HEK293 (cell line): ENCODE measurements at regions not wholly inside any gene's neighbourhood (a gene's known extent, or its start where the extent isn't known, plus 50 kb on each side); places are given as distances from the start of the nearest gene placed in this dataset.
A peak's percentile ranks its signal among the peaks of the same experiment; 100 is the strongest.

ENCODE experiments used
- CTCF ChIA-PET: fragments of 350-600 bp; formaldehyde crosslinking; extraction: SDS; loops from one replicate; lab custom pipeline; 2021; ENCODE audit warnings: antibody characterized with exemption; lab: Yijun Ruan, JAX
- POLR2A ChIA-PET: fragments of 300-600 bp; formaldehyde crosslinking; extraction: SDS; loops from one replicate; lab custom pipeline; 2020; ENCODE audit warnings: antibody characterized with exemption, inconsistent platforms; lab: Yijun Ruan, JAX
- H3K27ac ChIP-seq: fragments of 200-500 bp; sonication (Bioruptor generic); 2 replicates; pipeline ENCODE4 v1.5.1; 2014; ENCODE audit warnings: low read depth, low read length, control low read depth, inconsistent platforms; ENCODE audit errors: extremely low read depth
- H3K36me3 ChIP-seq, 2 experiments: fragments of 200-500 bp in 1 of 2; sonication (Bioruptor generic) in 1 of 2; 1 replicate in 1 of 2; 2 replicates in 1 of 2; pipeline ENCODE4 v1.5.1; 2014 to 2017; ENCODE audit warnings: inconsistent platforms in 2 of 2, low read length in 2 of 2; ENCODE audit not compliant: control insufficient read depth in 2 of 2, insufficient read depth in 1 of 2
- H3K4me1 ChIP-seq: fragments of 200-500 bp; sonication (Bioruptor generic); 2 replicates; pipeline ENCODE4 v1.5.1; 2014; ENCODE audit warnings: mild to moderate bottlenecking, low read length, inconsistent platforms; ENCODE audit not compliant: control insufficient read depth, insufficient read depth
- H3K4me3 ChIP-seq: 2 replicates; pipeline ENCODE4 v1.5.1; 2011; ENCODE audit warnings: low read depth, mild to moderate bottlenecking, control low read depth, low read length, moderate library complexity
- H3K9me3 ChIP-seq: fragments of 200-500 bp; sonication (Bioruptor generic); 2 replicates; pipeline ENCODE4 v1.5.1; 2014; ENCODE audit warnings: low read depth, low read length, inconsistent platforms; ENCODE audit not compliant: control insufficient read depth, insufficient read depth
- FEZF1 ChIP-seq: fragments of 450-650 bp; formaldehyde crosslinking; IDR thresholded peaks from 2 replicates; pipeline ENCODE4 v1.5.1; 2016; ENCODE audit warnings: missing biosample characterization, missing genetic modification characterization
- GLIS1 ChIP-seq: fragments of 450-650 bp; formaldehyde crosslinking; IDR thresholded peaks from 2 replicates; pipeline ENCODE4 v1.5.1; 2016; ENCODE audit warnings: missing biosample characterization, missing genetic modification characterization
- HIC1 ChIP-seq: fragments of 450-650 bp; formaldehyde crosslinking; IDR thresholded peaks from 2 replicates; pipeline ENCODE4 v1.5.1; 2016; ENCODE audit warnings: missing biosample characterization, missing genetic modification characterization
- HOXD13 ChIP-seq: sonication (generic); formaldehyde crosslinking; IDR thresholded peaks from 2 replicates; pipeline ENCODE4 v1.8.0; 2022; ENCODE audit warnings: missing genetic modification reagents, borderline replicate concordance
- IKZF3 ChIP-seq: fragments of 450-650 bp; IDR thresholded peaks from 2 replicates; pipeline ENCODE4 v1.5.0; 2018; ENCODE audit warnings: missing biosample characterization, mild to moderate bottlenecking, missing genetic modification characterization, moderate library complexity
- PRDM6 ChIP-seq: fragments of 450-650 bp; formaldehyde crosslinking; IDR thresholded peaks from 2 replicates; pipeline ENCODE4 v1.5.1; 2017; ENCODE audit warnings: missing biosample characterization, missing genetic modification characterization
- RBAK ChIP-seq: fragments of 450-650 bp; formaldehyde crosslinking; IDR thresholded peaks from 2 replicates; pipeline ENCODE4 v1.5.1; 2016; ENCODE audit warnings: missing biosample characterization, missing genetic modification characterization
- SP7 ChIP-seq: fragments of 450-650 bp; formaldehyde crosslinking; IDR thresholded peaks from 2 replicates; pipeline ENCODE4 v1.5.1; 2016; ENCODE audit warnings: missing biosample characterization, missing genetic modification characterization
- TRIM28 ChIP-seq: IDR thresholded peaks from 2 replicates; pipeline ENCODE4 v1.6.1; 2011; ENCODE audit warnings: low read length, control low read depth, borderline replicate concordance
- ZBTB21 ChIP-seq: fragments of 450-650 bp; formaldehyde crosslinking; IDR thresholded peaks from 2 replicates; pipeline ENCODE4 v1.5.1; 2017; ENCODE audit warnings: missing biosample characterization, missing genetic modification characterization
- ZBTB8A ChIP-seq: fragments of 450-650 bp; formaldehyde crosslinking; IDR thresholded peaks from 2 replicates; pipeline ENCODE4 v1.5.1; 2016; ENCODE audit warnings: missing biosample characterization, missing genetic modification characterization
- ZFP37 ChIP-seq: fragments of 450-650 bp; formaldehyde crosslinking; IDR thresholded peaks from 2 replicates; pipeline ENCODE4 v1.5.1; 2016; ENCODE audit warnings: missing biosample characterization, missing genetic modification characterization
- ZFP69B ChIP-seq: fragments of 450-650 bp; formaldehyde crosslinking; IDR thresholded peaks from 2 replicates; pipeline ENCODE4 v1.5.1; 2016; ENCODE audit warnings: missing biosample characterization, missing genetic modification characterization
- ZIC2 ChIP-seq: fragments of 450-650 bp; formaldehyde crosslinking; IDR thresholded peaks from 2 replicates; pipeline ENCODE4 v1.5.1; 2016; ENCODE audit warnings: missing biosample characterization, missing genetic modification characterization
- ZNF112 ChIP-seq: fragments of 450-650 bp; formaldehyde crosslinking; IDR thresholded peaks from 2 replicates; pipeline ENCODE4 v1.5.0; 2017; ENCODE audit warnings: missing biosample characterization, missing genetic modification characterization
- ZNF133 ChIP-seq: fragments of 450-650 bp; formaldehyde crosslinking; IDR thresholded peaks from 2 replicates; pipeline ENCODE4 v1.5.1; 2016; ENCODE audit warnings: missing biosample characterization, missing genetic modification characterization
- ZNF140 ChIP-seq: fragments of 450-650 bp; formaldehyde crosslinking; IDR thresholded peaks from 2 replicates; pipeline ENCODE4 v1.5.1; 2016; ENCODE audit warnings: missing biosample characterization, missing genetic modification characterization
- ZNF266 ChIP-seq: fragments of 450-650 bp; formaldehyde crosslinking; IDR thresholded peaks from 2 replicates; pipeline ENCODE4 v1.5.1; 2016; ENCODE audit warnings: missing biosample characterization, missing genetic modification characterization, low read depth
- ZNF280D ChIP-seq: fragments of 450-650 bp; formaldehyde crosslinking; IDR thresholded peaks from 2 replicates; pipeline ENCODE4 v1.5.1; 2016; ENCODE audit warnings: missing biosample characterization, missing genetic modification characterization
- ZNF292 ChIP-seq: fragments of 450-650 bp; formaldehyde crosslinking; IDR thresholded peaks from 2 replicates; pipeline ENCODE4 v1.5.1; 2016; ENCODE audit warnings: low read depth, missing biosample characterization, missing genetic modification characterization, borderline replicate concordance
- ZNF335 ChIP-seq: fragments of 450-650 bp; formaldehyde crosslinking; conservative IDR thresholded peaks from 2 replicates; pipeline ENCODE4 v1.5.1; 2016; ENCODE audit warnings: missing biosample characterization, missing genetic modification characterization
- ZNF416 ChIP-seq: fragments of 450-650 bp; formaldehyde crosslinking; IDR thresholded peaks from 2 replicates; pipeline ENCODE4 v1.5.1; 2016; ENCODE audit warnings: missing biosample characterization, missing genetic modification characterization
- ZNF521 ChIP-seq: fragments of 450-650 bp; formaldehyde crosslinking; IDR thresholded peaks from 2 replicates; pipeline ENCODE4 v1.5.1; 2017; ENCODE audit warnings: missing biosample characterization, mild to moderate bottlenecking, missing genetic modification characterization
- ZNF560 ChIP-seq: fragments of 450-650 bp; formaldehyde crosslinking; IDR thresholded peaks from 2 replicates; pipeline ENCODE4 v1.5.1; 2017; ENCODE audit warnings: missing biosample characterization, missing genetic modification characterization, borderline replicate concordance
- ZNF629 ChIP-seq: fragments of 450-650 bp; formaldehyde crosslinking; IDR thresholded peaks from 2 replicates; pipeline ENCODE4 v1.5.1; 2017; ENCODE audit warnings: missing biosample characterization, missing genetic modification characterization
- ZNF639 ChIP-seq: fragments of 450-650 bp; formaldehyde crosslinking; IDR thresholded peaks from 2 replicates; pipeline ENCODE4 v1.5.1; 2016; ENCODE audit warnings: missing biosample characterization, missing genetic modification characterization
- ZNF76 ChIP-seq: fragments of 450-650 bp; formaldehyde crosslinking; IDR thresholded peaks from 2 replicates; pipeline ENCODE4; 2016; ENCODE audit warnings: low read depth, missing biosample characterization, missing genetic modification characterization, borderline replicate concordance
- ZNF843 ChIP-seq: fragments of 450-650 bp; formaldehyde crosslinking; IDR thresholded peaks from 2 replicates; pipeline ENCODE4 v1.5.1; 2016; ENCODE audit warnings: missing biosample characterization, missing genetic modification characterization

- Histone ChIP-seq H3K9me3 (no peaks in the 10 kb centered on the region), H3K27ac (no peak overlapping the region), H3K4me1 (peaks cover 6% of the 10 kb centered on the region; the same call in 1 of the 2 replicates), H3K4me3 (no peak overlapping the region), H3K36me3 (no peaks in the 10 kb centered on the region)
- CTCF ChIA-PET: no interaction called here
- POLR2A ChIA-PET: no interaction called here
- TF ChIP-seq ZNF521 (tag by site-specific recombination): no peak
- 0 out of 2 replicates have a peak, but pooled peaks have one; percentile 14 for TF ChIP-seq ZBTB8A (tag by site-specific recombination)
- TF ChIP-seq FEZF1: 0 out of 2 replicates have a peak, but pooled peaks have one; percentile 37
- 0 out of 2 replicates have a peak, but pooled peaks have one; percentile 15 for TF ChIP-seq ZNF639 (tag by site-specific recombination)
- peak; percentile 81 for TF ChIP-seq GLIS1 (tag by site-specific recombination)
- TF ChIP-seq ZNF76 (tag by site-specific recombination): no peak
- peak; percentile 34; the same call in 1 of the 2 replicates for TF ChIP-seq HOXD13 (CRISPR knock-in tag)
- no peak for TF ChIP-seq TRIM28
- TF ChIP-seq ZIC2: peak; percentile 56
- no peak for TF ChIP-seq ZFP37 (tag by site-specific recombination)
- no peak for TF ChIP-seq ZNF266
- TF ChIP-seq ZNF140: no peak
- TF ChIP-seq RBAK (tag by site-specific recombination): no peak
- TF ChIP-seq ZNF335: peak; percentile 32; the same call in 1 of the 2 replicates
- peak; percentile 54 for TF ChIP-seq PRDM6
- TF ChIP-seq ZNF843 (tag by site-specific recombination): peak; percentile 43; the same call in 1 of the 2 replicates
- TF ChIP-seq ZBTB21 (tag by site-specific recombination): peak; percentile 87
- peak; percentile 99 for TF ChIP-seq SP7 (tag by site-specific recombination)
- peak; percentile 39; the same call in 1 of the 2 replicates for TF ChIP-seq ZFP69B (tag by site-specific recombination)
- peak; percentile 93 for TF ChIP-seq ZNF629 (tag by site-specific recombination)
Observed at GRCh38 chr9:96129747-96130146, 172.2 kb downstream of the HSD17B3 start.

GRCh38 chr9:96128880-96129279 lies 173.1 kb downstream of the HSD17B3 start:
- H3K36me3 ChIP-seq: no peaks in the 10 kb centered on the region
- H3K4me1 ChIP-seq: peaks cover 6% of the 10 kb centered on the region; the same call in 1 of the 2 replicates
- no peaks in the 10 kb centered on the region for H3K9me3 ChIP-seq
- CTCF ChIA-PET: interaction anchor here (0.6 to 1.4 kb wide), 2 partner anchors 10 to 998 kb away, joined by 3 read pairs; no protein-coding TSS in a partner anchor
- no peak overlapping the region for H3K27ac ChIP-seq
- POLR2A ChIA-PET: no interaction called here
- H3K4me3 ChIP-seq: no peak overlapping the region
- TF ChIP-seq ZNF292 (tag by site-specific recombination) (no peak), ZNF280D (tag by site-specific recombination) (no peak), HIC1 (no peak), ZNF560 (tag by site-specific recombination) (no peak), ZNF112 (tag by site-specific recombination) (no peak), IKZF3 (tag by site-specific recombination) (no peak), PRDM6 (no peak), ZNF133 (no peak), ZNF416 (no peak)
